ENCODE measurements at regions not wholly inside any gene's neighbourhood (a gene's known extent, or its start where the extent isn't known, plus 50 kb on each side); places are given as distances from the start of the nearest gene placed in this dataset.

DNA sequence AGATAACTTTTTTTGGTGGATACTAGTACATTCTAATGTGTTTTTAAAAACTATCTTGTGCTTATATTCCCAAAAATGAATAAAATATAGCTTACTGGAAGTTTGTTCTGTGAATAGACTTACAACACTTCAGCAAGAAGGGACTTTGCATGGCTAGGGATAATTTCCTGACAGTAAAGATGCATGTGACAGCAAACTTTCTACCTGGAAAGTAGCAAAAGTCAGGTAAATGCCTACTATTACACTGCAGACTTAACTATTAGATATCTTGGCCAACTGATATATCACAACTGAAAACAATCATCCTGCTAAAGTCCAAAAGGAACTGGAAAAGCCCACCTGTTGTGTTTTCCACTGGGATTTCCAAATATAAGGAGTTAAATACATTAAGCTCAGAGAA is 1753.5 kb upstream of the CELF4 start:
- no peak for TF ChIP-seq POLR2A (IDR thresholded peaks at IDR 0.05)
- TF ChIP-seq, protein P1, sequence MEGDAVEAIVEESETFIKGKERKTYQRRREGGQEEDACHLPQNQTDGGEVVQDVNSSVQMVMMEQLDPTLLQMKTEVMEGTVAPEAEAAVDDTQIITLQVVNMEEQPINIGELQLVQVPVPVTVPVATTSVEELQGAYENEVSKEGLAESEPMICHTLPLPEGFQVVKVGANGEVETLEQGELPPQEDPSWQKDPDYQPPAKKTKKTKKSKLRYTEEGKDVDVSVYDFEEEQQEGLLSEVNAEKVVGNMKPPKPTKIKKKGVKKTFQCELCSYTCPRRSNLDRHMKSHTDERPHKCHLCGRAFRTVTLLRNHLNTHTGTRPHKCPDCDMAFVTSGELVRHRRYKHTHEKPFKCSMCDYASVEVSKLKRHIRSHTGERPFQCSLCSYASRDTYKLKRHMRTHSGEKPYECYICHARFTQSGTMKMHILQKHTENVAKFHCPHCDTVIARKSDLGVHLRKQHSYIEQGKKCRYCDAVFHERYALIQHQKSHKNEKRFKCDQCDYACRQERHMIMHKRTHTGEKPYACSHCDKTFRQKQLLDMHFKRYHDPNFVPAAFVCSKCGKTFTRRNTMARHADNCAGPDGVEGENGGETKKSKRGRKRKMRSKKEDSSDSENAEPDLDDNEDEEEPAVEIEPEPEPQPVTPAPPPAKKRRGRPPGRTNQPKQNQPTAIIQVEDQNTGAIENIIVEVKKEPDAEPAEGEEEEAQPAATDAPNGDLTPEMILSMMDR (IDR thresholded peaks at IDR 0.05) = no peak
- no peak for TF ChIP-seq EP300 (IDR thresholded peaks at IDR 0.05)

DNA sequence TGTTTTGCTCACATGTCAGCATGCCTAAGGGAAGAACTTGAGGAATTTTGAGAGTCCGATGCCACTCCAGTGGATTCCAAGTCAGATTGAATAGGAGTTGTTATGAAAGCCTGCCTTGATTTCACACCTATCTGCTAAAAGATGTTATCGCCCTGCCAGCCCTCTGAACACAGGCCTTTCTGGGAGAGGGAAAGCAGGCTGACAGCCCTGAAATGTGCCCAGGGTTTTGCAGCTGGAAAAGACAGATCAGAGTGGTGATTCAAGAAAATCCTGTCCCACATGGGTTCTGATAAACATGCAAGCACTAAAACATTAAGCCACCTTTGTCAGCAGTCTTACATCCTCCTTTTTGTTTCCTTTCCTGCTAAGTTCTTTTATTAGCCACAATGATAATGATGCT is 1752.9 kb upstream of the CELF4 start:
- H3K4me1 ChIP-seq (ENCODE audit: insufficient read depth) = no peaks in the 10 kb centered on the region
- no peak for TF ChIP-seq POLR2A (IDR thresholded peaks at IDR 0.05)
- no peak for TF ChIP-seq EP300 (IDR thresholded peaks at IDR 0.05)
- TF ChIP-seq, protein P1 (IDR thresholded peaks at IDR 0.05) = no peak
- no peak for DNase-seq
- no peaks in the 10 kb centered on the region for H3K9me3 ChIP-seq
- no peak overlapping the region for H3K4me3 ChIP-seq
- intact Hi-C loops (cut with DNase I) = no loop called here
- no peaks in the 10 kb centered on the region for H3K36me3 ChIP-seq
- no peak overlapping the region for H3K27ac ChIP-seq
- H3K27me3 ChIP-seq = no peaks in the 10 kb centered on the region
- WGBS, 3 donors = 81 to 83% (median 82%) methylated on average over 2 of the region's 2 CpGs

More for the DNA sequence above, 1753.5 kb upstream of the CELF4 start:
- H3K9me3 ChIP-seq = no peaks in the 10 kb centered on the region
- no peaks in the 10 kb centered on the region for H3K36me3 ChIP-seq
- no peak overlapping the region for H3K4me3 ChIP-seq
- no peaks in the 10 kb centered on the region for H3K4me1 ChIP-seq (ENCODE audit: insufficient read depth)
- H3K27me3 ChIP-seq = no peaks in the 10 kb centered on the region
- no peak overlapping the region for H3K27ac ChIP-seq
- intact Hi-C loops (cut with DNase I) = no loop called here
- no peak for DNase-seq

DNA sequence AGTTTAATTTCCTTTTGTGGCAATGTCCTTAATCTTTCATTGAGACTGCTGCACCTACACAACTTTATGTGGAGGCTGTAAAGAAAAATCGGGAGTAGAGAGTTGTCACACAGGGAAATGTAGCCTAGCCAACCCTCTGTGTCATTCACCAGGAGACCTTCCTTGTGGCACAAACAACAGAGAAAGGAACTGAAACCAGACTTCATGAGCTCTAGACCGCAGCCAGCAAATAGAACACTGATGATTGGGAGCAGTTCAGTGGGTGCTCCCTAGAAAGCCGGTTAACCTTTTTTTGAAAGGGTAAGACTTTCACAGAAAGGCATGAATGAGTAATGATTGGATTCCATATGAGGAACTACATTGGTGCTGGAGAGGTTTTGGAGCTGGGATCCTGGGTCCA is 1752.4 kb upstream of the CELF4 start:
- Histone ChIP-seq H3K36me3 (no peaks in the 10 kb centered on the region), H3K27ac (no peak overlapping the region), H3K4me1 (ENCODE audit: insufficient read depth) (no peaks in the 10 kb centered on the region), H3K27me3 (no peaks in the 10 kb centered on the region), H3K9me3 (no peaks in the 10 kb centered on the region), H3K4me3 (no peak overlapping the region)
- TF ChIP-seq EP300 (IDR thresholded peaks at IDR 0.05) (no peak), POLR2A (IDR thresholded peaks at IDR 0.05) (no peak)
- TF ChIP-seq, protein P1 (IDR thresholded peaks at IDR 0.05) = no peak
- 85 to 90% (median 85%) methylated on average over 3 of the region's 3 CpGs for WGBS, 3 donors
- intact Hi-C loops (cut with DNase I) = no loop called here
- no peak for DNase-seq

DNA sequence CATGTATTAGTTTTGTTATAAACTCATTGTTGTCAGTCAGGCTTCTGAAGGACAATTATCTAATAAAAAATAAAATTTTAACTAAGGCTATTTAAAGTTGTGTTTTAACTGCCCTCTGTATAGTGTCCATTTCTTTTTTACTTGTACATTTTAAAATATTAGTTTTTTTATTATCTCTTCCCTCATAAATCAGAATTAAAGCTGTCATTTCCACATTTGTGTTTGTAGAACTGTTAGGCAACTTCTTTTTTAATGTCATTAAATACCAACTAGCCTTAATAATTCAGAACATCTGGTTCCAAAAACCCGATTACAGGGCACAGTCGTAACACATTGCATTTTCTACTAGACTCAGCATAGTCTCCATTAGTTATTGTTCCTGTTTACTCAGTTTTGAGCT is 1749.0 kb upstream of the CELF4 start:
- WGBS, 3 donors = 57 to 73% (median 61%) methylated on average over 2 of the region's 2 CpGs
- TF ChIP-seq POLR2A (IDR thresholded peaks at IDR 0.05) = no peak
- no peak for TF ChIP-seq EP300 (IDR thresholded peaks at IDR 0.05)
- TF ChIP-seq, protein P1 (IDR thresholded peaks at IDR 0.05) = no peak
- no peak for DNase-seq
- no peaks in the 10 kb centered on the region for H3K9me3 ChIP-seq
- H3K27me3 ChIP-seq = no peaks in the 10 kb centered on the region
- no peak overlapping the region for H3K27ac ChIP-seq
- intact Hi-C loops (cut with DNase I) = no loop called here
- no peak overlapping the region for H3K4me3 ChIP-seq
- H3K36me3 ChIP-seq = no peaks in the 10 kb centered on the region
- no peaks in the 10 kb centered on the region for H3K4me1 ChIP-seq (ENCODE audit: insufficient read depth)

DNA sequence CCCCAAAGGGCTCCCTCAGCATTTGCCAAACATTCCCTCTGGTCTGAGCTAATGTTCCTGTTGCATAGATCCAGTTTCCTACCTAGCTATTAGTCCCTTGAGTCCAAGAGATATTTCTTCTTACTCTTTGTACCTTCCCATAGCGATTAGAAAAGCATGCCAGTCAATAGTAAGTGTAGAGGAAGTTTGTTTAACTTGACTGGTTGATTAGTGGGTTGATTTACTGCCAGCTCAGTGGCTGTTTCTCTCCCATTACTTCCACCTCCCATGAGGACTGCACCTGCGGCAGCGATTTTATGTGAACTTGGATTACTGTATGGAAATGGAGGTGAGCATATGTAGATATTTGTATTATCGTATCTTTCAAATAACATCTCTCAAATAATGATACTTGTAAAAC is 1748.4 kb upstream of the CELF4 start:
- no peaks in the 10 kb centered on the region for H3K36me3 ChIP-seq

More for the DNA sequence above, 1748.4 kb upstream of the CELF4 start:
- DNase-seq = no peak
- Histone ChIP-seq H3K27me3 (no peaks in the 10 kb centered on the region), H3K9me3 (no peaks in the 10 kb centered on the region), H3K4me1 (ENCODE audit: insufficient read depth) (no peaks in the 10 kb centered on the region), H3K4me3 (no peak overlapping the region), H3K27ac (no peak overlapping the region)
- intact Hi-C loops (cut with DNase I) = no loop called here
- TF ChIP-seq, protein P1 (IDR thresholded peaks at IDR 0.05) = no peak
- TF ChIP-seq POLR2A (IDR thresholded peaks at IDR 0.05) (no peak), EP300 (IDR thresholded peaks at IDR 0.05) (no peak)
- 63 to 75% (median 70%) methylated on average over 4 of the region's 4 CpGs for WGBS, 3 donors

All from ovary (tissue), 7 donors.